Hepatic stellate cell (primary cell): ENCODE measurements at regions not wholly inside any gene's neighbourhood (a gene's known extent, or its start where the extent isn't known, plus 50 kb on each side); places are given as distances from the start of the nearest gene placed in this dataset.

Source experiments
- DNase-seq: peaks from one replicate; pipeline ENCODE4 v3.0.0; 2011; ENCODE audit warnings: low spot score

- no peak for DNase-seq
These were observed 1242.9 kb upstream of the CDH6 start for GRCh38 chr5:29950416-29951145.

GRCh38 chr5:29949301-29949872 is 1244.1 kb upstream of the CDH6 start:
- no peak for DNase-seq

DNA sequence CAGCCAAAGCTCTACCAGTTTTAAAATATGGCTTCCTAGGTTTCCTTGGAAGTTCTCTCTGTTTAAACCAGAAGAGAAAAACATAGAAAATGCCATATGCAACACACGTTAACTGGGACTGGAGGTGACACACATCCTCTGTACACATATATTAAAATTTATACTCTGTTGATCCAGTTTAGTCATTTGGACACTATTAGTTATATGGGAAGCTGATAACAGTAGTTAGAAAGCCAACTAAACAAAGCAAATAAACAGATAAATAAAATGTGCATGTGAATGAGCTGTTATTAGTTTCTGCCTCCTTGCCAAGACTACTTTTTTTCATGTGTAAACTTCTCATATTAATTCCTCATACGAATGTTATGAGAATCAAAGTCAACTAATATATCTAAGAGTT is 1249.2 kb upstream of the CDH6 start:
- DNase-seq = no peak

DNA sequence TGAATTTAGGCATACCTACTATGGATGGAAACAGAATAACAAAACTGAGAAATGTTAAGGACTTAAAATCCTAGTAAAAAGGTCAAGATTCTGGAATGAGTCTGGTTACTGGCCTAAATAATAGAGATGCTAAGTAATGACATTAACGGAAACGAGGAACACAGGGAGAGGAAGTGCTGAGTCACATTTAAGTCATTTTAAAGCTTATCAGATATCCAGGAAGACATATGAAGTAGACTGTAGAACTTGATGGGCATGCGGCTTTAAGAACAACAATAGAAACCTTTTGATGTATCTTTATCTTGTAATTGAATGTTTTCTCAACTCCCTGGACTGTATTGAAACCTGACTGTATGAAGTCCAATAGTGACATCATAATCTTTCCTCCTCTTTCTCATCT is 1251.4 kb upstream of the CDH6 start:
- no peak for DNase-seq

DNA sequence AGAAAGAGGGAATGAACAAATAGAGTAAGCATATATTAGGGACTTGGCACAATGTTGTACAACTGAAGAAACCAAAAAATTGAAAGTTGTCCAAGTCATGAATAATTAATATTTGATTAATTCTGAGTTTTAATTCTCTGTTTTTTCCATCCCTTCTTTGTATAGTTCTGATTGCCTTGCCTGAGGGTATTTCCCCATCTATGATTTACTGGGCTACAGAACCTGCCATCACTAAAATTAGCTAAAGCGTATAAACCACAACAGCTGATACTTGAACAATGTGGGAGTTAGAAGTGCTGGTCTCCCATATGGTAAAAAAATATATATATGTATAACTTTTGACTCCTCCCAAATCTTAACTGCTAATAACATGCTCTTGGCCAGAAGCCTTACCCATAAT is 1253.5 kb upstream of the CDH6 start:
- no peak for DNase-seq

DNA sequence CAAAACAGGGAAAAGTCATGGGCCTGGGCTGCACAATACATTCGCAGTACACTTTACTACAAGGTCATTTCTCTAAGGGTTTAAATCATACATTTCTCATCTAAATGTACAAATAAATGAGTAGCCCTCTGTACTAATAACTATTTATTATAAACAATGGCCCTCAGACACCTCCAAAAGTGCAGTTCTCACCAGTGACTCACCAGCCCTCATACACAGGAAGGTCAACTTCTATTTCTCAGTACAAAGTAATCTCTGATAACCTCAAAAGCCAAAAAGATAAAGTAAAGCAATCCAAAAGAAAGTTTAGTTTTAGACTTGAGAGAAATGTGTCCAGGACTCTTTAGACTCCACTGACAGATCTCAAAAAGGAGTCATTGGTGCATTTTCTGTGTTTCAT is 1258.1 kb upstream of the CDH6 start:
- DNase-seq = no peak

DNA sequence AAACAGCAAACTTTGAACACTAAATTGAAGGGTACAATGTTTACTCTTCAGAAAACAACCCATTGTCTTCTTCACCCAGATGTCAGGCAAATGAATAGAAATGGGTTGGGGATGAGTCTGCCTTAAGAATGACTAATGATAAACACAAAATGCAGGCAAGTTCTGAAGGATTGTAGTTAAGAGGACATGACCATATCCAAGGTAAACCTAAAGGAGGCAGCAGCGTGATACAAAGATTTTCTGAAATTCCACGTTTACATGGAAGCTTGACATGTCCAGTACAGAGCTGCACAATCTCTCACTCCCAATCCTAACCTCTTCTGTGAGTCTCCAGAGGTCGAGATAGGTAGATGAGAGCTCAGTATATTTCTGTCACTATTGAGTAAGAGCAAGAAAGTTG is 1263.2 kb upstream of the CDH6 start:
- DNase-seq = no peak

- no peak for DNase-seq
These were observed 1269.4 kb upstream of the CDH6 start for GRCh38 chr5:29924107-29924506.

- no peak for DNase-seq
These were observed 1287.7 kb upstream of the CDH6 start for GRCh38 chr5:29905626-29906353.

DNA sequence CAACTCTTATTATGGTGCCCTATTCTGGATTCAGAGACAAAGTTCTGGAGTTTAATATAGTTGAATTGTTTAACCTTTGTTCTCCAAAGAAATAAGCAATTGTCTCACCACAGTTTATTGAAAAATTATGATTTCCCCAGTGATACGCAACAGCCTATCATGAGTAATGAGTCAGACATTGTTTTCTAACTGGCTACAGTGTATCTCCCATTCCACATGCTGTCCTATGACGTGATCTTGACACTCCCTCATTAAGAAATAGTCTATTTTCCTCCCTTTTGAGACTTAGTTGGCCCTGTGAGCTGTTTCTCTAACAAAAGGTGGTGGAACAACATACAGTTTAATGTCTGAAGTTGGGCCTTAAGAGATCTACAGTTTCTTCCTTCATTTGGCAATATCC is 1290.6 kb upstream of the CDH6 start:
- DNase-seq = no peak

- no peak for DNase-seq
These were observed 1293.9 kb upstream of the CDH6 start for GRCh38 chr5:29899583-29899982.

DNA sequence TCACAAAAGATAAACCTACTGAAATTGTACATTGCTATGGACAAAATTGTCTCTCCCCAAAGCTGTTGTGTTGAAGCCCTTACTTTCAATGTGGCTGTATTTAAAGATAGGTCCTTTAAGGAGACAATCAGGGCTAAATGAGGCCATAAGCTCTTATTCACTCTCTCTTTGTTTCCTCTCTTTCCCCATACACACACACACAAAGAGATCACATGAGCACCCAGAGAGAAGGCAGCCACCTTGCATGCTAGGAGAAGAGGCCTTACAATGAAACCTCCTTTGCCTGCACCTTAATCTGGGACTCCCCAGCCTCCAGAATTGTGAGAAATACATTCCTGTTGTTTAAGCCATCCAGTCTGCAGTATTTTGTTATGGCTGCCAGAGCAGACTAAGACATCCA is 1295.6 kb upstream of the CDH6 start:
- no peak for DNase-seq

DNA sequence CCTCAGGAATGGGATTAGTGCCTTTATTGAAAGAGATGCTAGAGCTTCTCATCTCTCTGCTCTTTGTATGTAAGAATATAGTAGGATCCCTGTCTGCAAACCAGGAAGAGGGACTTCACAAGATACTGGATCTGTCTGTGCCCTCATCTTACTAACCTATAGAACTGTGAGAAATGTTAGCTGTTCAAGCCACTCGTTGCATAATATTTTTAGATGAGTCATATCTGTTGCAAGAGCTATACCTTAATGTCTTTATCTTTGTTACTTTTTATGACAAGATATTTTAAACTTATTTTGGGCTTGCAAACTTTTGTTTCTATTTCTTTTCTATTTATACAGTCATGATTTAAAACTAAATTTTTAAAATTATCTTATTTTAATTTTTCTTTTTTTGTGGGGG is 1296.8 kb upstream of the CDH6 start:
- DNase-seq = no peak

DNA sequence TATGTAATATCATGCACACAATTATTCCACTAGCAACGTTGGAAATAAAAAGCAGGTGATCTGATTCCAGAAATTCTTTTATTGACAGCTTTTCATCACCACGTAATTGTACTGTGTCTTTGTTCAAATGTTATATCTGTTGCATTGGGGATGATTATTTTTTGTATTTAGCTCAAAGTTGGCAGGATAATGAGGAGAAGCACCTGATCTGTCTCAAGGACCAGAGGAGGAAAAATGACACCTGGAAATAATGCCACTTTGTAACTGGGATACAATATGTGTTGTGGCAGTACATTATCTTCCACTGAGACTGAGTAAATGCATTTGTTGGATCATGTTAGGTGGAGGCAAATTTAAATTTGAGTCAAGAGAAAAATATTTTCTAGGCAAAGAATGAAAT is 1298.8 kb upstream of the CDH6 start:
- no peak for DNase-seq

DNA sequence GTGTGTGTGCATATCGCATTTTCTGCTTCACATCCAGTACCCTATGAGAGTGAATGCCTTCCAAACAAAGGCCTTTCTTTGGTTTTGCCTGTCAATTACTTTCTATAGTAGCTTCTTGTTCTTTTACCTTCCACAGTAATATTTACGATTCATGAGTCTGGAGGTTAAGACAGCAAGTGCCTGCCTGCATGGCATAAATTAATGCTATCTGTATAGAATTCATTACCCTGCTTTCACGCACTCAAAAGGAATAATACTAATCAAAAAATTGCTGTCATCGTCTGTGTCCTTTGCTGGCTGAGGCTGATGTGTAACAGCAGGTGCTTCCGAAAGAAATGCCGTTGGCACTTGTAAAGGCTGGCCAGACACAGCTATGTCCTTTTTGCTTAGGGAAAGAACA is 1304.4 kb upstream of the CDH6 start:
- no peak for DNase-seq

- DNase-seq = no peak
These were observed 1307.9 kb upstream of the CDH6 start for GRCh38 chr5:29885595-29885994.

GRCh38 chr5:29882036-29882435 is 1311.5 kb upstream of the CDH6 start:
- no peak for DNase-seq

DNA sequence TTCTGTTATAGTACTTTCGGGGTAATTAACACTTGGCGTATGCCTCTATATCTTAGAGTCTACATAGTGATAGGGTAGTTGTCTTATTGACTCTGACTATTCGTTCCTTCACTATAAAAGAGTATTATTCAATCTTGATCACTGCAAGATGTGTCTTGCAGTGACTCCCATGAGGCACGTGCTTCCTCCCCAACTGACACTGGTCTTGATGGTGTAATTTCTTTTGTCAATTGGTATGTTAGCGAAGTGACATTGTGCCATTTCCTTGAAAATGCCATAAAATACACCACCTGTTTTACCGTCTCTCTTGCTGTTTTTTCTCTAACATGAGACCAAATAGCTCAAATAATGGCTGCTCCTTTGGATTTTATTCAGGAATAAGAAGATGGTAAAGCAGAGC is 1314.1 kb upstream of the CDH6 start:
- DNase-seq = no peak

DNA sequence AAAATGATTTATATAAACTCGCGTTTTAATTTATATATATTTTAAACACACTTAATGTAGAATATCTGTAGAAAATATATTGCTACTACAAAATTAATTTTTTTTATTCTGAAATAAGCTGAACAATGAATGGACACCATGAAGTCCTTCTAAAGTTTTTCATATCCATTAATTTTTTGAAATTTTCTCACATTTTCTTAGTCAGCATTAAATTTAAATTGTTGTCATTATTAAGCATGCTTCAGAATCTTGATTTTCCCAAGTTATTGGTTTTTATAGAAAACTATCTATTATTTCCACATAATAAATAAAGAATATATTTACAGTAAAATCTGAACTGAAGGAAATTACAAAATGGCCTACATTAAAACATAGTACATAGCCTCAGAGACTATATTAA is 1314.9 kb upstream of the CDH6 start:
- no peak for DNase-seq

DNA sequence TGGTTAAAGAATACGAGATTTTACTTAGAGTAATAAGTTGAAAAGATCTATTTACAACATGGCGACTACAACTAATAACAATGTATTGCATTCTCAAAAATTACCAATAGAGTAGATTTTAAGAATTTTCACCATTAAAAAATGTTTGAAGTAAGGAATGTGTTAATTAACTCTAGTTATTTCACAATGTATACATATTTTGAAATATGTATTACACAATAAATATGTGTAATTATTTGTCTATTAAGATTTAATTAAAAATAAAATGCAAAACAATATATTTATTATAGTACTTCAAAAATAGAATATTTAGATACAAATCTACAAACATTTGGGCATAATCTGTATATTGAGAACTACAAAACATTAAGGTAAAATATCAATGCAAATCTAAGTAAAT is 1326.3 kb upstream of the CDH6 start:
- no peak for DNase-seq

DNA sequence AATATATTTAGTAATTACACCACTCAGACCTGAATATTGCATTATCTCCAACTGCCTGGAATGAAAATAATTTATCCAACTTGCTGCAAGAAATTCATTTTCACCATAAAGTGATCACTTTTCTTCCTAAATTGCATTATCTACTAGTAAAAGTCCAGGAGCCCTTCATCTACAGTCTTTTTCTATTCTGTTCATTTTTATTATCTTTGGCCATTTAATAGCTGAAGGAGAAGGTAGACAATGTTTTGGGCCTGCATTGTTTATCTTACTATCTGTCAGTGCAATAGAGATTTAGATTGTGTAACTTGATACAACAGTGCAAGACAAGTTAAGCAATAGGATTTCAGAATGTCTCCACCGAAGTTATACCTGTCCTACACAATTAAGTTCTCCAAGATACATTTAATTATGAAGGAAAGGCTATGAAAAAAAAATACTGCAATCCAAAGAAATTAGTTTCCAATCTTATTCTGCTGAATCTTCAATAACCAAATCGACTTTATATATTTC is 1339.7 kb upstream of the CDH6 start:
- no peak for DNase-seq

DNA sequence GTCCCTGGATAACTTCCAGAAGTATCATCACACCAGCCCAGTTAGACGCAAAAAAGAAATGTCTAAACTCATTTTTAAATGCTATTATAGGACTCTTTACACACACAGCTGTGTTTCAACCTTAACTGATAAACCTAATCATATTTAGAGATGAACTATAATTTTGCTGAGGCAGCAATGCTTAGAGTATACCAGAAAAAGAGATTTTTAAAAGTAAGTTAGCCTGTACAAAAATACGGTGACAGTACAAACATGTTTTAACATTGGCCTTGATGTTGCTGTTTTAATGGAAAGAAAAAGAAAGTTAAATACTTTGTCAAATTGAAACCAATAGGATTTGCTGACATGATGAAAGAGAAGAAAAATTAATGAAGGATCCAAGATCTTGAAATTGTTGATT is 1341.2 kb upstream of the CDH6 start:
- DNase-seq = no peak

DNA sequence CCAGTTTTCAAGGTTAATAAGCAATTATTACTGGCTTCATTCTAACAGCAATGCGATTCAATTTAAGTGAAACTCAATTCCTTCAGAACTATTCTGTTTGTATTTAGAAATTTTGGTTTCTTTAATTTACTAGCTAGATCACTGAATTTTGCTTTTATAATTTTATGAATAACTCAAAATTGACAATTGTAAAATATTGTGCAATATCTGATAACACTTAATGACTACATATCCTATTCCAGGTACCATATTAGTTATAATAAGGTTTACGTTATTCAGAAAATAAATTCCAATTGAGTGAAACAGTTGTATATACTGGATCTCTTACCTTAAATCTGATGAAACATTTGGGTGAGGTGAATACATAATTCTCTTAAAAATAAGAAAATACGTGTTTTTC is 1348.3 kb upstream of the CDH6 start:
- DNase-seq = no peak
